Keratinocyte (primary cell): ENCODE measurements at regions not wholly inside any gene's neighbourhood (a gene's known extent, or its start where the extent isn't known, plus 50 kb on each side); places are given as distances from the start of the nearest gene placed in this dataset.

ENCODE experiments used
- DNase-seq: peaks from one replicate; pipeline ENCODE4 v3.0.0-alpha.2; 2011; ENCODE audit warnings: low read depth, missing footprints, low spot score
- FAIRE-seq: peaks from 2 replicates; lab custom pipeline; 2011; peaks lifted over from hg19 to GRCh38; lab: Jason Lieb, UNC
- H2AFZ ChIP-seq: 2 replicates; pipeline ENCODE4 v1.6.0; 2012; ENCODE audit warnings: low read length, control low read depth, inconsistent platforms; ENCODE audit not compliant: control insufficient read depth
- H3K27ac ChIP-seq: 2 replicates; pipeline ENCODE4 v1.5.1; 2011; ENCODE audit warnings: low read length; ENCODE audit not compliant: control insufficient read depth, insufficient read depth
- H3K27me3 ChIP-seq: 3 replicates; pipeline ENCODE4 v1.6.0; 2011; ENCODE audit warnings: low read length; ENCODE audit not compliant: control insufficient read depth, insufficient read depth; ENCODE audit errors: extremely low read depth
- H3K36me3 ChIP-seq, 2 experiments: 2 replicates in 1 of 2; 3 replicates in 1 of 2; pipeline ENCODE4 v1.5.1; 2011; ENCODE audit warnings: low read length in 2 of 2, mild to moderate bottlenecking in 1 of 2; ENCODE audit not compliant: control insufficient read depth in 2 of 2, insufficient read depth in 2 of 2; ENCODE audit errors: extremely low read depth in 1 of 2
- H3K4me1 ChIP-seq: 3 replicates; pipeline ENCODE4 v1.5.1; 2011; ENCODE audit warnings: low read length; ENCODE audit not compliant: control insufficient read depth, insufficient read depth; ENCODE audit errors: extremely low read depth
- H3K4me2 ChIP-seq: 3 replicates; pipeline ENCODE4 v1.6.0; 2011; ENCODE audit warnings: low read depth, low read length; ENCODE audit not compliant: control insufficient read depth, insufficient read depth; ENCODE audit errors: extremely low read depth
- H3K4me3 ChIP-seq, 3 experiments: fragments of 200-600 bp in 1 of 3; sonication (generic) in 1 of 3; 2 replicates in 2 of 3; 3 replicates in 1 of 3; pipeline ENCODE4 v1.5.1; 2011 to 2016; ENCODE audit warnings: low read length in 3 of 3, mild to moderate bottlenecking in 3 of 3, control low read depth in 2 of 3, inconsistent platforms in 1 of 3, low read depth in 1 of 3, mixed read lengths in 1 of 3, mixed run types in 1 of 3, moderate library complexity in 1 of 3; ENCODE audit not compliant: control insufficient read depth in 2 of 3, insufficient read depth in 2 of 3; ENCODE audit errors: extremely low read depth in 1 of 3
- H3K79me2 ChIP-seq: 2 replicates; pipeline ENCODE4 v1.6.0; 2012; ENCODE audit warnings: low read length; ENCODE audit not compliant: control insufficient read depth, insufficient read depth
- H3K9ac ChIP-seq: 3 replicates; pipeline ENCODE4 v1.6.0; 2011; ENCODE audit warnings: low read length; ENCODE audit not compliant: control insufficient read depth, insufficient read depth; ENCODE audit errors: extremely low read depth
- H3K9me1 ChIP-seq: 3 replicates; pipeline ENCODE4 v1.6.0; 2011; ENCODE audit warnings: low read length; ENCODE audit not compliant: control insufficient read depth, insufficient read depth; ENCODE audit errors: extremely low read depth
- H3K9me3 ChIP-seq: 2 replicates; pipeline ENCODE4 v1.5.1; 2012; ENCODE audit warnings: low read depth, low read length; ENCODE audit not compliant: control insufficient read depth
- H4K20me1 ChIP-seq: 3 replicates; pipeline ENCODE4 v1.6.0; 2011; ENCODE audit warnings: low read length; ENCODE audit not compliant: control insufficient read depth, insufficient read depth; ENCODE audit errors: extremely low read depth
- EZH2 ChIP-seq: IDR thresholded peaks from one replicate; pipeline ENCODE4 v1.6.1; 2012; ENCODE audit warnings: inconsistent platforms, mild to moderate bottlenecking, low read length, moderate library complexity
- dilution Hi-C: fragments of 300-500 bp; cut with MboI; formaldehyde crosslinking; loops from one replicate; pipeline ENCODE4 v1.7.0; 2020; ENCODE audit warnings: low sequenced_read_pairs; ENCODE audit not compliant: extremely low pct_ligation_motif_present
- TF ChIP-seq, protein P1 (sequence below), 3 experiments: IDR thresholded peaks in 1 of 3; conservative IDR thresholded peaks in 1 of 3; optimal IDR thresholded peaks in 1 of 3; 2 replicates in 2 of 3; 3 replicates in 1 of 3; pipeline versions ENCODE3 to v1.5.1; 2011; ENCODE audit warnings: low read length in 3 of 3, mild to moderate bottlenecking in 3 of 3, moderate library complexity in 2 of 3, control low read depth in 1 of 3, inconsistent platforms in 1 of 3; ENCODE audit not compliant: insufficient read depth in 2 of 3; ENCODE audit errors: extremely low read depth in 1 of 3

DNA sequence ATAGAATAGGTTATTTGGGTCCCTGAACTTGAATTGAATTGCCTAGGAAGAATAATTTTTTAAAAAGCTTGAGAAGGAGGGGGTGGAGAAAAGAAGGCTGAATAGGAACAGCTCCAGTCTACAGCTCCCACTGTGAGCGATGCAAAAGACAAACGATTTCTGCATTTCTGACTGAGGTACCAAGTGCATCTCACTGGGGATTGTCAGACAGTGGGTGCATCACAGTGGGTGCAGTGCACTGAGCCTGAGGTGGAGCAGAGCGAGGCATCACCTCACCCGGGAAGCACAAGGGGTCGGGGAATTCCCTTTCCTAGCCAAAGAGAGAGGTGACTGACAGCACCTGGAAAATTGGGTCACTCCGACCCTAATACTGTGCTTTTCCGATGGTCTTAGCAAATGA, 782.2 kb upstream of the RGMB start:
- H3K27ac ChIP-seq = no peak overlapping the region
- H3K36me3 ChIP-seq = no peaks in the 10 kb centered on the region
- no peaks in the 10 kb centered on the region for H3K9me3 ChIP-seq
- no peak for DNase-seq
- no peak overlapping the region for H3K4me2 ChIP-seq
- no peaks in the 10 kb centered on the region for H3K4me1 ChIP-seq
- TF ChIP-seq EZH2 = no peak
- TF ChIP-seq, protein P1, sequence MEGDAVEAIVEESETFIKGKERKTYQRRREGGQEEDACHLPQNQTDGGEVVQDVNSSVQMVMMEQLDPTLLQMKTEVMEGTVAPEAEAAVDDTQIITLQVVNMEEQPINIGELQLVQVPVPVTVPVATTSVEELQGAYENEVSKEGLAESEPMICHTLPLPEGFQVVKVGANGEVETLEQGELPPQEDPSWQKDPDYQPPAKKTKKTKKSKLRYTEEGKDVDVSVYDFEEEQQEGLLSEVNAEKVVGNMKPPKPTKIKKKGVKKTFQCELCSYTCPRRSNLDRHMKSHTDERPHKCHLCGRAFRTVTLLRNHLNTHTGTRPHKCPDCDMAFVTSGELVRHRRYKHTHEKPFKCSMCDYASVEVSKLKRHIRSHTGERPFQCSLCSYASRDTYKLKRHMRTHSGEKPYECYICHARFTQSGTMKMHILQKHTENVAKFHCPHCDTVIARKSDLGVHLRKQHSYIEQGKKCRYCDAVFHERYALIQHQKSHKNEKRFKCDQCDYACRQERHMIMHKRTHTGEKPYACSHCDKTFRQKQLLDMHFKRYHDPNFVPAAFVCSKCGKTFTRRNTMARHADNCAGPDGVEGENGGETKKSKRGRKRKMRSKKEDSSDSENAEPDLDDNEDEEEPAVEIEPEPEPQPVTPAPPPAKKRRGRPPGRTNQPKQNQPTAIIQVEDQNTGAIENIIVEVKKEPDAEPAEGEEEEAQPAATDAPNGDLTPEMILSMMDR (optimal IDR thresholded peaks at IDR 0.05 in 1 of 3, IDR thresholded peaks at IDR 0.05 in 1 of 3, conservative IDR thresholded peaks at IDR 0.05 in 1 of 3; ENCODE audit: extremely low read depth in 1 of 3, insufficient read depth in 2 of 3, low read length in 3 of 3) = no peak
- H3K9ac ChIP-seq = no peak overlapping the region
- no peaks in the 10 kb centered on the region for H4K20me1 ChIP-seq
- H3K79me2 ChIP-seq = no peaks in the 10 kb centered on the region
- no peaks in the 10 kb centered on the region for H3K9me1 ChIP-seq
- no peak overlapping the region for H3K4me3 ChIP-seq
- no peaks in the 10 kb centered on the region for H3K27me3 ChIP-seq
- FAIRE-seq = no peak
- dilution Hi-C loops = no loop called here
- no peak overlapping the region for H2AFZ ChIP-seq

DNA sequence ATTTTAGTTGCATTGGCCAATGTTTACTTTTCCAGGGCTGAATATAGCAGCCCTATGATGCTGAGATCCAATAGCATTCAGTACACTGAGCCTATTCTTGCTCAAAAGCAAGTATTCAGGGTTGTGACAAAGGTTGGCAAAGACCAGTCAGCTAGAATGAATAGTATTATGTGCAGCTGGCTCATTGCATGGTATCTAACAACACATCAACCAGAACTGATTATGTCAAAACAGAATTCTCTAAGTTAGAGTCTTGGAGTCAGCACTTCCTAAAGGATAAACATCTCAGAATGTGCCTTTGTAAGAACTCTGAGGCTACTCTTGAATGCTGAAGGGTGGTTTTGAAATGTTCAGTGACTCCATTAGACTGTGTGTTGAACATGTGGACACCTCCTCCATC, 774.5 kb upstream of the RGMB start:
- no peak overlapping the region for H3K9ac ChIP-seq
- no peak for DNase-seq
- TF ChIP-seq, protein P1 (optimal IDR thresholded peaks at IDR 0.05 in 1 of 3, IDR thresholded peaks at IDR 0.05 in 1 of 3, conservative IDR thresholded peaks at IDR 0.05 in 1 of 3; ENCODE audit: extremely low read depth in 1 of 3, insufficient read depth in 2 of 3, low read length in 3 of 3) = no peak
- TF ChIP-seq EZH2 = no peak
- H3K9me1 ChIP-seq = no peaks in the 10 kb centered on the region
- H3K4me3 ChIP-seq = no peak overlapping the region
- no peak overlapping the region for H3K4me2 ChIP-seq
- no peak overlapping the region for H2AFZ ChIP-seq
- H4K20me1 ChIP-seq = no peaks in the 10 kb centered on the region
- no peaks in the 10 kb centered on the region for H3K36me3 ChIP-seq
- H3K27me3 ChIP-seq = no peaks in the 10 kb centered on the region
- no peak for FAIRE-seq
- no peaks in the 10 kb centered on the region for H3K4me1 ChIP-seq
- no peaks in the 10 kb centered on the region for H3K79me2 ChIP-seq
- no peak overlapping the region for H3K27ac ChIP-seq
- H3K9me3 ChIP-seq = no peaks in the 10 kb centered on the region
- dilution Hi-C loops = no loop called here
